KOPT-K1 (cell line): ENCODE measurements at regions not wholly inside any gene's neighbourhood (a gene's known extent, or its start where the extent isn't known, plus 50 kb on each side); places are given as distances from the start of the nearest gene placed in this dataset.

Experiments
- H3K27ac ChIP-seq: fragments of 200-600 bp; sonication (generic); 2 replicates; pipeline ENCODE4 v1.5.1; 2016; ENCODE audit warnings: antibody characterized with exemption, mild to moderate bottlenecking, low read depth, low read length; ENCODE audit not compliant: poor library complexity, severe bottlenecking
- H3K36me3 ChIP-seq: fragments of 200-600 bp; sonication (generic); 2 replicates; pipeline ENCODE4 v1.5.1; 2017; ENCODE audit warnings: antibody characterized with exemption, mild to moderate bottlenecking, low read length, moderate library complexity; ENCODE audit not compliant: insufficient read depth
- H3K9me3 ChIP-seq: fragments of 200-600 bp; sonication (generic); 2 replicates; pipeline ENCODE4 v1.5.1; 2017; ENCODE audit warnings: antibody characterized with exemption, low read length, mild to moderate bottlenecking; ENCODE audit not compliant: insufficient read depth, poor library complexity, severe bottlenecking

- no peak overlapping the region for H3K27ac ChIP-seq
- peaks cover 4% of the 10 kb centered on the region for H3K9me3 ChIP-seq
- H3K36me3 ChIP-seq = no peaks in the 10 kb centered on the region
Observed at GRCh38 chr12:58269476-58269875, 328.1 kb downstream of the ATP23 start.

GRCh38 chr12:58270966-58271705 lies 329.8 kb downstream of the ATP23 start:
- no peaks in the 10 kb centered on the region for H3K36me3 ChIP-seq
- no peak overlapping the region for H3K27ac ChIP-seq
- H3K9me3 ChIP-seq = no peaks in the 10 kb centered on the region

- no peak overlapping the region for H3K27ac ChIP-seq
- peaks cover 6% of the 10 kb centered on the region for H3K9me3 ChIP-seq
- H3K36me3 ChIP-seq = no peaks in the 10 kb centered on the region
Observed at GRCh38 chr12:58272461-58272860, 331.1 kb downstream of the ATP23 start.

- Histone ChIP-seq H3K36me3 (no peaks in the 10 kb centered on the region), H3K27ac (no peak overlapping the region), H3K9me3 (peaks cover 16% of the 10 kb centered on the region)
Observed at GRCh38 chr12:58277231-58277630, 335.9 kb downstream of the ATP23 start.

GRCh38 chr12:58283553-58283952 lies 342.2 kb downstream of the ATP23 start:
- no peak overlapping the region for H3K27ac ChIP-seq
- H3K36me3 ChIP-seq = no peaks in the 10 kb centered on the region
- peaks cover 4% of the 10 kb centered on the region for H3K9me3 ChIP-seq

DNA sequence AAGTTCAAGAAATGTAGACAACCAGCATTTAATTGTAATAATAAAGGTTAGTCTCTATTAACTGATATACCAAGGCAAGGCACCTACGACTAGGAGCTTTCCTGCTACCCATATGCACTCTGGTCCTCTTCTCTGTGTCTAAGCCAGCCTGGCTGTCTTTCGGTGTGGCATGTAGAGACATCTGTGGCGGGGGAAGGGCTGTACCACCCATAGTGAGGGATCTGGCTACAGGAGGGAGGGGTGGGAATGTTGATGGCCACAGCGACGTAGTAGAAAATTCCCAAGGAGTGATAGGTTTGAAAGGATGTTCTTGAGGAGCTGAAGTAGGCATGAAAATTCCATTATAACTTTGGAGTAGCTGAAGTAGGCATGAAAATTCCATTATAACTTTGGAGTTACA lies 344.2 kb downstream of the ATP23 start:
- Histone ChIP-seq H3K36me3 (no peaks in the 10 kb centered on the region), H3K9me3 (peaks cover 4% of the 10 kb centered on the region), H3K27ac (no peak overlapping the region)

DNA sequence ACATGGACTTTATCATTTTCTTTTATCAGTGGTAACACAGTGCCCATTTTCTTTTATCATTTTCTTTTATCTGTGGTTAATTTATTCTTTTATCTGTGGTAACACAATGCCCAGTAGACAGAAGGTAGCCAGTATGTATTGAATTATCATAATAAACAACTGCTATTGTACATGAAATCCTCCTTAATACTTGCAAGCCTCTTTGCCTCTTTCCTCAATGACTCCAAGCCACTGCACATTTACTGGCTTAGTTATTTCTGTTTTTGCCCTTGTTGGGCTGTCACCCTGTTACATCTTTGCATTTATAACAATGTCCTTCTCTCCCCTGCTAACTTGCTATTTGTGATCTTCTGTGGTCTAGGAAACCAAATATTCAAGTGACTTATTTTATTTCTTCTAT lies 345.0 kb downstream of the ATP23 start:
- peaks cover 2% of the 10 kb centered on the region for H3K9me3 ChIP-seq
- H3K27ac ChIP-seq = no peak overlapping the region
- H3K36me3 ChIP-seq = no peaks in the 10 kb centered on the region

DNA sequence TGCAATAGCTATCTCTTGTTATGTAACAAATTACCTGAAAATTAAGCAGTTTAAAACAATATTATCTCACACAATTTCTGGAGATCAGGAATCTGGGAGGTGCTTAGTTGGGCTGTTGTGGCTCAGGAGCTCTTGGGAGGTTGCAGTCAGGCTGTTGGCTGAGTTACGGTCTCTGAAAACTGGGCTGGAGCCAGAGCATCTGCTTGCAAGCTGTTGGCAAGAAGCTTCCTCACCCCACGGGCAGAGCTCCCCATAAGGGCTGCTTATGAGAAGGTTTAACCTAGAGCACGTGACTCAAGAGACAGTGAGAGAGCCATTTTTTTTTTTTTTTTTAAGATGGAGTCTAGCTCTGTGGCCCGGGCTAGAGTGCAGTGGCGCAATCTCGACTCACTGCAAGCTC lies 346.8 kb downstream of the ATP23 start:
- Histone ChIP-seq H3K27ac (no peak overlapping the region), H3K9me3 (no peaks in the 10 kb centered on the region), H3K36me3 (no peaks in the 10 kb centered on the region)

- H3K27ac ChIP-seq = no peak overlapping the region
- H3K36me3 ChIP-seq = no peaks in the 10 kb centered on the region
- H3K9me3 ChIP-seq = no peaks in the 10 kb centered on the region
Observed at GRCh38 chr12:58291106-58291505, 349.7 kb downstream of the ATP23 start.

DNA sequence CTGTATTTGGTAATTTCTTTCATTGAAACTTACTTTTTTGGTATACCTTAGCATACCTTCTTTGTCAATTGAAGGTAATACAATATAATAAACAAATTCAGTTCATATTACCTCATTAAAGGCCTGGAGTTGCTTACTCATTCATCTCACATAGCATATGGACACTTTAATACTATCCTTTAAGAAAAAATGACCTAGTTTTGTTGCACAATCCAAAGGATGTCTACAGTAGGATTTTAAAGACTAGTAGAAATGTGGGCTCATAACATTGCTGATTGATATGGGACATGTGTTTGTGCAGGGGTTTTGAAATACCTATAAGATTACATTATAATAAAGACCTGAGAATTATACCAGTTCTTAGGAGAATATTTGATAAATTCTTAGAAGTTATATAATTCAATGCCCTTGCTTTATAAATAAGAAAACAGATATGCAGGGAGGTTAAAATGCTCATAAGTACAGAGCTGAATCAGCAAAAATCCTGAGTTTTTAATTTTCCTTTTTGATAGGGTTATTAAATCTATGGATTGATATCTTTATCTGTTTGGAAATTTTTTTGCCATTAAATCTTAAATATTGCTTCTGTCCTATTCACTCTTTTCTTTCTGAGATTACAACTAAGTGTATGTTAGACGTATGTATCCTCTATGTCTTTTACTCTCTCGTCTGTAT lies 352.1 kb downstream of the ATP23 start:
- no peaks in the 10 kb centered on the region for H3K36me3 ChIP-seq
- H3K27ac ChIP-seq = no peak overlapping the region
- H3K9me3 ChIP-seq = no peaks in the 10 kb centered on the region

GRCh38 chr12:58295268-58295667 lies 353.9 kb downstream of the ATP23 start:
- H3K27ac ChIP-seq = no peak overlapping the region

GRCh38 chr12:58296863-58297262 lies 355.5 kb downstream of the ATP23 start:
- H3K9me3 ChIP-seq = no peaks in the 10 kb centered on the region

More at GRCh38 chr12:58295268-58295667, 353.9 kb downstream of the ATP23 start:
- Histone ChIP-seq H3K36me3 (no peaks in the 10 kb centered on the region), H3K9me3 (no peaks in the 10 kb centered on the region)

GRCh38 chr12:58298803-58299202 lies 357.4 kb downstream of the ATP23 start:
- Histone ChIP-seq H3K27ac (no peak overlapping the region), H3K9me3 (no peaks in the 10 kb centered on the region), H3K36me3 (no peaks in the 10 kb centered on the region)

More at GRCh38 chr12:58296863-58297262, 355.5 kb downstream of the ATP23 start:
- H3K36me3 ChIP-seq = no peaks in the 10 kb centered on the region
- H3K27ac ChIP-seq = no peak overlapping the region

DNA sequence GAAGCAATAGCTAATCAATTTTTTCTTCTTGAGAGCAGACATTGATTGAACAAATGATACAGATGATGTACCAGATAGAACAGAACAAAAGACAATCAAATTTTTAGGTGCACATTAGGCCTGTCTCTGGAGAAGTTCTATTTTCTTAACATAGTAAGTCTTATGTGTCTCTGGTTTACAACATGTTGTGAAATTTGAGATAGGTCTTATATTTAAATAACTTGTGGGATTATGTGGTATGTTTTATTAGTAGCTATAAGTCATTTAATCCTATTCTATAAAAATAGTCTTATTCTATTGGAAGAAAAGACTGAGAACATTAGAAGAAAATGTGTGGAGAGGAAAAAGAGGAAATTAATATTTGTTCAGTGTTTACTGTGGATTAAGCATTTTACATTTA lies 358.0 kb downstream of the ATP23 start:
- no peaks in the 10 kb centered on the region for H3K36me3 ChIP-seq
- no peaks in the 10 kb centered on the region for H3K9me3 ChIP-seq
- no peak overlapping the region for H3K27ac ChIP-seq

GRCh38 chr12:58301038-58301729 lies 359.8 kb downstream of the ATP23 start:
- Histone ChIP-seq H3K27ac (no peak overlapping the region), H3K9me3 (no peaks in the 10 kb centered on the region), H3K36me3 (no peaks in the 10 kb centered on the region)
